Panc1 (cell line): ENCODE measurements at regions not wholly inside any gene's neighbourhood (a gene's known extent, or its start where the extent isn't known, plus 50 kb on each side); places are given as distances from the start of the nearest gene placed in this dataset.

Source experiments
- ATAC-seq: fragments of 200-7000 bp; cut with Tn5 transposase; 2 replicates; pipeline ENCODE4 v1.9.1; 2020; ENCODE audit warnings: mild to moderate bottlenecking, moderate library complexity
- BruUV-seq: library from RNA; stranded (reverse); fragments of 400-500 nt; replicated peaks from 2 replicates; lab custom pipeline; 2021; lab: Mats Ljungman, UMichigan
- CTCF ChIA-PET: fragments of 300-600 bp; sonication (Branson Sonifier 250); formaldehyde crosslinking; loops from one replicate; lab custom pipeline; 2022; ENCODE audit warnings: antibody characterized with exemption; lab: Charles Lee
- POLR2A ChIA-PET: fragments of 300-600 bp; sonication (Branson Sonifier 250); formaldehyde crosslinking; loops from one replicate; lab custom pipeline; 2022; ENCODE audit warnings: antibody characterized with exemption; lab: Charles Lee
- DNase-seq: peaks from one replicate; pipeline ENCODE4 v3.0.0-alpha.2; 2010; ENCODE audit warnings: low read depth, low spot score
- H3K27ac ChIP-seq: 2 replicates; pipeline ENCODE4 v1.5.1; 2011; ENCODE audit warnings: mild to moderate bottlenecking, low read length, inconsistent platforms
- H3K27me3 ChIP-seq: fragments of 200-500 bp; sonication (Bioruptor generic); 2 replicates; pipeline ENCODE4 v1.6.0; 2014; ENCODE audit warnings: low read length, inconsistent platforms; ENCODE audit not compliant: control insufficient read depth, insufficient read depth
- H3K36me3 ChIP-seq: fragments of 200-500 bp; sonication (Bioruptor generic); 2 replicates; pipeline ENCODE4 v1.5.1; 2014; ENCODE audit warnings: inconsistent platforms, mild to moderate bottlenecking, low read length, moderate library complexity; ENCODE audit not compliant: control insufficient read depth, insufficient read depth
- H3K4me1 ChIP-seq: 2 replicates; pipeline ENCODE4 v1.5.1; 2011; ENCODE audit warnings: inconsistent platforms, mild to moderate bottlenecking, low read length, moderate library complexity; ENCODE audit not compliant: control insufficient read depth, insufficient read depth
- H3K4me3 ChIP-seq, 2 experiments: 2 replicates each; pipeline ENCODE4 v1.5.1; 2011 to 2012; ENCODE audit warnings: low read depth in 2 of 2, low read length in 2 of 2, mild to moderate bottlenecking in 2 of 2, inconsistent platforms in 1 of 2, moderate library complexity in 1 of 2
- H3K9me3 ChIP-seq: fragments of 200-500 bp; sonication (Bioruptor generic); 2 replicates; pipeline ENCODE4 v1.5.1; 2014; ENCODE audit warnings: low read depth, mild to moderate bottlenecking, inconsistent platforms, low read length, moderate library complexity; ENCODE audit not compliant: control insufficient read depth, insufficient read depth
- CTCF ChIP-seq: fragments of 450-650 bp; IDR thresholded peaks from 2 replicates; pipeline ENCODE4 v1.5.1; 2017; ENCODE audit warnings: mild to moderate bottlenecking
- POLR2AphosphoS5 ChIP-seq: IDR thresholded peaks from 2 replicates; pipeline ENCODE4 v1.6.1; 2012; ENCODE audit warnings: mild to moderate bottlenecking, low read depth, low read length, moderate library complexity
- REST ChIP-seq, 2 experiments: IDR thresholded peaks; 2 replicates each; pipeline ENCODE4 v1.6.1; 2011 to 2012; ENCODE audit warnings: low read depth in 2 of 2, control low read depth in 1 of 2, low read length in 1 of 2, mild to moderate bottlenecking in 1 of 2, moderate library complexity in 1 of 2; ENCODE audit not compliant: insufficient read depth in 1 of 2
- TCF7L2 ChIP-seq: IDR thresholded peaks from 2 replicates; pipeline ENCODE4 v1.6.1; 2011; ENCODE audit warnings: mild to moderate bottlenecking, low read depth, low read length, inconsistent platforms
- in situ Hi-C: cut with HindIII; loops from 2 replicates; pipeline ENCODE4 v1.10.0; 2016; ENCODE audit warnings: low sequenced_read_pairs, low pct_unique_long_range_greater_than_20kb
- intact Hi-C: fragments of 100-400 bp; cut with micrococcal nuclease; formaldehyde crosslinking; loops from one replicate; pipeline ENCODE4 v1.10.0; 2022; ENCODE audit not compliant: unreplicated experiment

GRCh38 chr14:71682337-71682736 is 249.9 kb upstream of the RGS6 start:
- Histone ChIP-seq H3K27ac (no peak overlapping the region), H3K4me3 (no peak overlapping the region), H3K27me3 (no peaks in the 10 kb centered on the region), H3K36me3 (no peaks in the 10 kb centered on the region), H3K9me3 (no peaks in the 10 kb centered on the region), H3K4me1 (no peaks in the 10 kb centered on the region)
- no TSS peak for BruUV-seq
- ATAC-seq (no peak), DNase-seq (no peak)
- TF ChIP-seq CTCF (no peak), TCF7L2 (no peak)
- intact Hi-C loops (no loop called here), in situ Hi-C loops (no loop called here)
- CTCF ChIA-PET = no interaction called here
- POLR2A ChIA-PET = no interaction called here

GRCh38 chr14:71684323-71684722 is 247.9 kb upstream of the RGS6 start:
- DNase-seq (no peak), ATAC-seq (no peak)
- POLR2A ChIA-PET = no interaction called here
- H3K4me1 ChIP-seq = no peaks in the 10 kb centered on the region
- CTCF ChIA-PET = no interaction called here
- no peak overlapping the region for H3K27ac ChIP-seq
- TF ChIP-seq TCF7L2 = no peak
- no peaks in the 10 kb centered on the region for H3K9me3 ChIP-seq
- H3K36me3 ChIP-seq = no peaks in the 10 kb centered on the region
- no peaks in the 10 kb centered on the region for H3K27me3 ChIP-seq
- H3K4me3 ChIP-seq = no peak overlapping the region
- in situ Hi-C loops = no loop called here
- intact Hi-C loops = no loop called here
- BruUV-seq = no TSS peak

GRCh38 chr14:71686677-71687076 is 245.6 kb upstream of the RGS6 start:
- H3K4me1 ChIP-seq = no peaks in the 10 kb centered on the region
- BruUV-seq = no TSS peak
- DNase-seq (no peak), ATAC-seq (no peak)
- TF ChIP-seq REST (IDR thresholded peaks at IDR 0.05; ENCODE audit: insufficient read depth in 1 of 2, low read depth in 2 of 2, low read length in 1 of 2) (no peak), CTCF (no peak), POLR2AphosphoS5 (no peak)
- H3K4me3 ChIP-seq = no peak overlapping the region
- ChIA-PET CTCF (no interaction called here), POLR2A (no interaction called here)
- no peak overlapping the region for H3K27ac ChIP-seq
- intact Hi-C loops (no loop called here), in situ Hi-C loops (no loop called here)
- H3K27me3 ChIP-seq = no peaks in the 10 kb centered on the region
- H3K9me3 ChIP-seq = no peaks in the 10 kb centered on the region
- no peaks in the 10 kb centered on the region for H3K36me3 ChIP-seq
